ENCODE measurements at regions not wholly inside any gene's neighbourhood (a gene's known extent, or its start where the extent isn't known, plus 50 kb on each side); places are given as distances from the start of the nearest gene placed in this dataset.

DNA sequence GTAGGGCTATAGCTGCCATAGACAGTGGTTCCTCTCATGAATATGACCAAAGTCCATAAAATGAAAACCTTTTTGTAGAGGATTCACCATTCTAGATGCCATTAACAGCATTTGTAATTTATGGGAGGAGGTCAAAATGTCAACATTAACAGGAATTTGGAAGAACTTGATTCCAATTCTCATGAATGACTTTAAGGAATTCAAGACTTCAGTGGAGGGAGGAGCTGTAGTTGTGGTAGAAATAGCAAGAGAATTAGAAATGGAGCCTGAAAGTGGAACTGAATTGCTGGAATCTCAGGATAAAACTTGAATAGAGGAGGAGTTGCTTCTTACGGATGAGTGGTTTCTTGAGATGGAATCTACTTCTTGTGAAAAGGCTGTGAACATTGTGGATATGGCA, 65.4 kb upstream of the ESRRG start:
- no peak for DNase-seq (ENCODE audit: low read depth)
- TF ChIP-seq, protein P1, sequence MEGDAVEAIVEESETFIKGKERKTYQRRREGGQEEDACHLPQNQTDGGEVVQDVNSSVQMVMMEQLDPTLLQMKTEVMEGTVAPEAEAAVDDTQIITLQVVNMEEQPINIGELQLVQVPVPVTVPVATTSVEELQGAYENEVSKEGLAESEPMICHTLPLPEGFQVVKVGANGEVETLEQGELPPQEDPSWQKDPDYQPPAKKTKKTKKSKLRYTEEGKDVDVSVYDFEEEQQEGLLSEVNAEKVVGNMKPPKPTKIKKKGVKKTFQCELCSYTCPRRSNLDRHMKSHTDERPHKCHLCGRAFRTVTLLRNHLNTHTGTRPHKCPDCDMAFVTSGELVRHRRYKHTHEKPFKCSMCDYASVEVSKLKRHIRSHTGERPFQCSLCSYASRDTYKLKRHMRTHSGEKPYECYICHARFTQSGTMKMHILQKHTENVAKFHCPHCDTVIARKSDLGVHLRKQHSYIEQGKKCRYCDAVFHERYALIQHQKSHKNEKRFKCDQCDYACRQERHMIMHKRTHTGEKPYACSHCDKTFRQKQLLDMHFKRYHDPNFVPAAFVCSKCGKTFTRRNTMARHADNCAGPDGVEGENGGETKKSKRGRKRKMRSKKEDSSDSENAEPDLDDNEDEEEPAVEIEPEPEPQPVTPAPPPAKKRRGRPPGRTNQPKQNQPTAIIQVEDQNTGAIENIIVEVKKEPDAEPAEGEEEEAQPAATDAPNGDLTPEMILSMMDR (IDR thresholded peaks at IDR 0.05; ENCODE audit: low read length, missing control alignments), result no peak
- H3K4me3 ChIP-seq (replicated peaks; ENCODE audit: low read depth, low read length), result no peak overlapping the region

DNA sequence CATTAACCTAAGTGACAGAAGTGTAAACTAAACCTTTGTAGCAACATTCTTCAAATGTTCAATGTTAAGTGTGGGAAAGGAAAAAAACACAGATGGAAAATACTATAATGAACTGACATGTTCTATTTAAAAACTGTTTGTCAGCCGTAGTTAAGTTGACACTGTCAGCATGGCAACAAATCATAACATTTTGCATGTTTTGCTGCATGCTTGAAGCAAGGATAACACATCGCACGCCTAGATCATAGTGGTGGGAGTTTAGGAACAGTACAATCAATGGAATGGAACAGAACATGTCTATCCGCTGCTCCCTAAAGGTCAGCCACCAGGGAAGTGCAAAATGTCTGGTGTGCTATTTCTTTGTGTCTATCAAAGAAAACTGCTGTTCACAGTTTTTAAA, 62.5 kb upstream of the ESRRG start:
- DNase-seq (ENCODE audit: low read depth), result no peak
- H3K4me3 ChIP-seq (replicated peaks; ENCODE audit: low read depth, low read length), result no peak overlapping the region
- TF ChIP-seq, protein P1 (IDR thresholded peaks at IDR 0.05; ENCODE audit: low read length, missing control alignments), result no peak

DNA sequence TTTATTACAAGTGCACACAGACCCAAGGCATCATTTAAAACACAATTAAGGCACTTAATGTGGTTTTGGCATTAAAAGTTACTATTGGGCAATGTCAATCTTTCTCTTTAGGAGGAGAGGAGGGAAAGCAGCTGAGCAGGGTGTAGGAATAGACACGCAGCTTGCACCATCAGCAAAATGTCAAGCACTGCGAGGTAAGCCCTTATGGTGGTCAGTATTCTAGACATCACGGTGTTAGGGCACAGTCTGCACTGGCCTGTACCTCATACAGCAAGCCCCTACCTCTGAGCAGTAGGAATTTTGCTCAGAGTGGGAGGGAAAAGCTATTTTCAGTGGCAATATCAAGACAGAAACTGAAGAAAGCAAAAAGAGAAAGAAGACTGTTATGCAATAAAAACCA, 62.0 kb upstream of the ESRRG start:
- H3K4me3 ChIP-seq (replicated peaks; ENCODE audit: low read depth, low read length), result no peak overlapping the region
- DNase-seq (ENCODE audit: low read depth), result no peak
- TF ChIP-seq, protein P1 (IDR thresholded peaks at IDR 0.05; ENCODE audit: low read length, missing control alignments), result no peak

DNA sequence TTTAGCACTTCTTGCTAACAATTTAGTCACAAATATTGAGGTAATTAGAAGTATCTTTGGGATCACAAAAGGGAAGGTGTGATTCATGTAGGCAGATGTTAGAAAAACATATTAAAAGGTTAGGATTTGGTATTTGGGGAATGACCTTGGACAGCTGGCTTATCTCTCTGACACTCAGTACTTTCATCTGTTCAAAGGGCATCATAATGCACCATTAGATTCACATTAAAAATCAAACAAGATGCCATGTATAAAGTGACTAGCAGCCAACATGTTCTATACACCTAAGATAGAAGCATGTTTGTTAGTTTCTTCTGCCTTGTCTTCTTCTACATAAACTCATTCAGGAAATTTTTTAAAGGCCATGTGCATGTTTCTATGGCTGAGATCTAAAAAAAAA, 56.5 kb upstream of the ESRRG start:
- DNase-seq (ENCODE audit: low read depth), result no peak
- TF ChIP-seq, protein P1 (IDR thresholded peaks at IDR 0.05; ENCODE audit: low read length, missing control alignments), result no peak

GRCh38 chr1:216778737-216779136, 55.5 kb upstream of the ESRRG start:
- no peak for DNase-seq (ENCODE audit: low read depth)
- no peak overlapping the region for H3K4me3 ChIP-seq (replicated peaks; ENCODE audit: low read depth, low read length)
- TF ChIP-seq, protein P1 (IDR thresholded peaks at IDR 0.05; ENCODE audit: low read length, missing control alignments), result no peak

More for the DNA sequence above, 56.5 kb upstream of the ESRRG start:
- H3K4me3 ChIP-seq (replicated peaks; ENCODE audit: low read depth, low read length), result no peak overlapping the region

GRCh38 chr1:216777148-216777547, 53.9 kb upstream of the ESRRG start:
- H3K4me3 ChIP-seq (replicated peaks; ENCODE audit: low read depth, low read length), result no peak overlapping the region
- TF ChIP-seq, protein P1 (IDR thresholded peaks at IDR 0.05; ENCODE audit: low read length, missing control alignments), result no peak
- DNase-seq (ENCODE audit: low read depth), result no peak

Measured in fibroblast of pulmonary artery (primary cell).